Type B pancreatic cell (in vitro differentiated cells): ENCODE measurements at regions not wholly inside any gene's neighbourhood (a gene's known extent, or its start where the extent isn't known, plus 50 kb on each side); places are given as distances from the start of the nearest gene placed in this dataset.

ENCODE experiments used
- DNase-seq: peaks from one replicate; pipeline ENCODE4 v3.0.0; 2021; ENCODE audit warnings: mixed read lengths; ENCODE audit not compliant: unreplicated experiment; ENCODE audit errors: extremely low spot score
- H3K27ac Mint-ChIP-seq: 2 replicates; pipeline ENCODE4 v1.8.0; 2021; ENCODE audit warnings: mild to moderate bottlenecking, mixed read lengths
- H3K27me3 Mint-ChIP-seq: 2 replicates; pipeline ENCODE4 v1.8.0; 2021; ENCODE audit warnings: mixed read lengths
- H3K36me3 Mint-ChIP-seq: 2 replicates; pipeline ENCODE4 v1.8.0; 2021; ENCODE audit warnings: mixed read lengths
- H3K4me1 Mint-ChIP-seq: one replicate; pipeline ENCODE4 v1.8.0; 2021; ENCODE audit warnings: mixed read lengths; ENCODE audit not compliant: unreplicated experiment
- H3K4me3 Mint-ChIP-seq: 2 replicates; pipeline ENCODE4 v1.8.0; 2021; ENCODE audit warnings: mild to moderate bottlenecking, mixed read lengths
- H3K9me3 Mint-ChIP-seq: 2 replicates; pipeline ENCODE4 v1.8.0; 2021; ENCODE audit warnings: mixed read lengths
- CTCF ChIP-seq: fragments of 200-600 bp; sonication (generic); conservative IDR thresholded peaks from 2 replicates; pipeline ENCODE4 v1.5.0; 2021; ENCODE audit warnings: antibody characterized with exemption, mild to moderate bottlenecking

GRCh38 chr3:106191913-106192312 is 323.1 kb upstream of the CBLB start:
- H3K27ac Mint-ChIP-seq, result no peak overlapping the region
- H3K27me3 Mint-ChIP-seq, result no peaks in the 10 kb centered on the region
- no peak for TF ChIP-seq CTCF
- H3K36me3 Mint-ChIP-seq, result no peaks in the 10 kb centered on the region
- no peak for DNase-seq
- no peak overlapping the region for H3K4me3 Mint-ChIP-seq
- no peaks in the 10 kb centered on the region for H3K4me1 Mint-ChIP-seq
- no peaks in the 10 kb centered on the region for H3K9me3 Mint-ChIP-seq

GRCh38 chr3:106193876-106194275 is 325.1 kb upstream of the CBLB start:
- no peak for TF ChIP-seq CTCF
- Mint-ChIP-seq H3K4me3 (no peak overlapping the region), H3K4me1 (peaks cover 6% of the 10 kb centered on the region), H3K9me3 (no peaks in the 10 kb centered on the region), H3K27me3 (no peaks in the 10 kb centered on the region), H3K36me3 (no peaks in the 10 kb centered on the region), H3K27ac (no peak overlapping the region)
- DNase-seq, result no peak

- peaks cover 6% of the 10 kb centered on the region for H3K4me1 Mint-ChIP-seq
- no peak for TF ChIP-seq CTCF
- no peaks in the 10 kb centered on the region for H3K36me3 Mint-ChIP-seq
- H3K27me3 Mint-ChIP-seq, result no peaks in the 10 kb centered on the region
- DNase-seq, result no peak
- H3K4me3 Mint-ChIP-seq, result no peak overlapping the region
- H3K27ac Mint-ChIP-seq, result no peak overlapping the region
- H3K9me3 Mint-ChIP-seq, result no peaks in the 10 kb centered on the region
Measured at GRCh38 chr3:106194726-106195125, 325.9 kb upstream of the CBLB start.

- DNase-seq, result no peak
- TF ChIP-seq CTCF, result no peak
- H3K4me3 Mint-ChIP-seq, result no peak overlapping the region
- no peaks in the 10 kb centered on the region for H3K9me3 Mint-ChIP-seq
- no peaks in the 10 kb centered on the region for H3K27me3 Mint-ChIP-seq
- no peaks in the 10 kb centered on the region for H3K36me3 Mint-ChIP-seq
- no peak overlapping the region for H3K27ac Mint-ChIP-seq
- peaks cover 6% of the 10 kb centered on the region for H3K4me1 Mint-ChIP-seq
Measured at GRCh38 chr3:106197532-106198194, 328.9 kb upstream of the CBLB start.

- Mint-ChIP-seq H3K4me1 (peaks cover 13% of the 10 kb centered on the region), H3K4me3 (no peak overlapping the region), H3K27me3 (no peaks in the 10 kb centered on the region), H3K9me3 (peaks cover 5% of the 10 kb centered on the region), H3K36me3 (peaks cover 5% of the 10 kb centered on the region), H3K27ac (no peak overlapping the region)
- DNase-seq, result no peak
- TF ChIP-seq CTCF, result no peak
Measured at GRCh38 chr3:106204160-106204868, 335.5 kb upstream of the CBLB start.
